A549 (cell line): ENCODE measurements at regions not wholly inside any gene's neighbourhood (a gene's known extent, or its start where the extent isn't known, plus 50 kb on each side); places are given as distances from the start of the nearest gene placed in this dataset.
A peak's percentile ranks its signal among the peaks of the same experiment; 100 is the strongest.

Source experiments
- ATAC-seq, 2 experiments: fragments of 200-7000 bp in 1 of 2; fragments of >200 bp in 1 of 2; cut with Nextera tagmentation in 1 of 2; cut with Tn5 transposase in 1 of 2; 3 replicates each; pipeline versions ENCODE4 v1.8.0 to v1.9.1; 2018 to 2020; ENCODE audit warnings: mild to moderate bottlenecking in 1 of 2, moderate library complexity in 1 of 2
- CTCF ChIA-PET: fragments of 300-600 bp; sonication (Branson Sonifier 250); formaldehyde crosslinking; extraction: SDS; loops from one replicate; lab custom pipeline; 2021; ENCODE audit warnings: antibody characterized with exemption, inconsistent platforms; lab: Yijun Ruan, JAX
- POLR2A ChIA-PET: fragments of 350-600 bp; formaldehyde crosslinking; extraction: SDS; loops from one replicate; lab custom pipeline; 2021; ENCODE audit warnings: antibody characterized with exemption, inconsistent platforms; lab: Yijun Ruan, JAX
- DNase-seq, 2 experiments: peaks; one replicate each; pipeline versions ENCODE4 v3.0.0 to v3.0.0-alpha.2; 2011 to 2016; ENCODE audit warnings: low read depth in 1 of 2, low spot score in 1 of 2
- FAIRE-seq: peaks from 2 replicates; lab custom pipeline; 2011; peaks lifted over from hg19 to GRCh38; lab: Jason Lieb, UNC
- H3K27ac ChIP-seq, 2 experiments: fragments of >200 bp; sonication (Bioruptor Twin); formaldehyde crosslinking; 3 replicates each; pipeline ENCODE4 v1.5.1; 2016 to 2017
- H3K4me1 ChIP-seq: fragments of >200 bp; sonication (Bioruptor Twin); formaldehyde crosslinking; 3 replicates; pipeline ENCODE4 v1.6.1; 2016
- H3K4me2 ChIP-seq: fragments of >200 bp; sonication (Bioruptor Twin); formaldehyde crosslinking; 3 replicates; pipeline ENCODE4 v1.6.1; 2016
- H3K4me3 ChIP-seq: fragments of >200 bp; sonication (Bioruptor Twin); formaldehyde crosslinking; 3 replicates; pipeline ENCODE4 v1.5.1; 2016
- H3K9me3 ChIP-seq: fragments of >200 bp; sonication (Bioruptor Twin); formaldehyde crosslinking; 3 replicates; pipeline ENCODE4 v1.6.1; 2016
- ELK1 ChIP-seq: fragments of 150-350 bp; IDR thresholded peaks from 2 replicates; pipeline ENCODE4 v1.6.1; 2014; ENCODE audit warnings: low read depth, mild to moderate bottlenecking, low read length
- ESRRA ChIP-seq: fragments of 150-350 bp; IDR thresholded peaks from 2 replicates; pipeline ENCODE4 v1.6.1; 2014; ENCODE audit warnings: mild to moderate bottlenecking, low read length, borderline replicate concordance
- FOSL2 ChIP-seq, 2 experiments: fragments of 450-650 bp in 1 of 2; fragments of >200 bp in 1 of 2; sonication (Bioruptor Twin) in 1 of 2; formaldehyde crosslinking; IDR thresholded peaks; 2 replicates each; pipeline versions ENCODE4 v1.5.0 to v1.6.1; 2016 to 2020; ENCODE audit warnings: mild to moderate bottlenecking in 1 of 2, moderate library complexity in 1 of 2
- FOXS1 ChIP-seq: fragments of 250-450 bp; sonication (Bioruptor Pico); IDR thresholded peaks from 2 replicates; pipeline ENCODE4 v1.5.0; 2020; ENCODE audit warnings: mild to moderate bottlenecking, moderate library complexity
- GATA3 ChIP-seq: IDR thresholded peaks from 2 replicates; pipeline ENCODE4 v1.6.1; 2012; ENCODE audit warnings: borderline replicate concordance
- HOXA7 ChIP-seq: fragments of 250-450 bp; sonication (Bioruptor Pico); IDR thresholded peaks from 2 replicates; pipeline ENCODE4 v1.5.0; 2020; ENCODE audit warnings: mild to moderate bottlenecking, moderate library complexity
- HOXB13 ChIP-seq: fragments of 250-450 bp; sonication (Bioruptor Pico); IDR thresholded peaks from 2 replicates; pipeline ENCODE4 v1.5.0; 2020; ENCODE audit warnings: low read depth, mild to moderate bottlenecking, moderate library complexity
- JUNB ChIP-seq: fragments of >200 bp; sonication (Bioruptor Twin); formaldehyde crosslinking; IDR thresholded peaks from 2 replicates; pipeline ENCODE4 v1.6.1; 2016
- NFE2L2 ChIP-seq: fragments of 150-350 bp; conservative IDR thresholded peaks from 2 replicates; pipeline ENCODE4 v1.6.1; 2014; ENCODE audit warnings: low read length
- NPAS2 ChIP-seq: fragments of 250-450 bp; sonication (Bioruptor Pico); IDR thresholded peaks from 2 replicates; pipeline ENCODE4 v1.8.0; 2022; ENCODE audit warnings: mild to moderate bottlenecking, moderate library complexity, borderline replicate concordance
- POLR2A ChIP-seq: IDR thresholded peaks from 2 replicates; pipeline ENCODE4 v1.6.1; 2012; ENCODE audit warnings: mild to moderate bottlenecking, low read length
- POLR2AphosphoS2 ChIP-seq: conservative IDR thresholded peaks from 2 replicates; pipeline ENCODE4 v1.6.1; 2012; ENCODE audit warnings: low read length, improper control_type of control experiment, inconsistent platforms
- RAD21 ChIP-seq, 2 experiments: fragments of >200 bp in 1 of 2; sonication (Bioruptor Twin) in 1 of 2; formaldehyde crosslinking in 1 of 2; IDR thresholded peaks in 1 of 2; conservative IDR thresholded peaks in 1 of 2; 2 replicates in 1 of 2; 3 replicates in 1 of 2; pipeline ENCODE4 v1.6.1; 2012 to 2018; ENCODE audit warnings: inconsistent platforms in 1 of 2
- RARB ChIP-seq: fragments of 250-450 bp; sonication (Bioruptor Pico); IDR thresholded peaks from 2 replicates; pipeline ENCODE4 v1.8.0; 2021; ENCODE audit warnings: mild to moderate bottlenecking, moderate library complexity
- RNF2 ChIP-seq: fragments of 200-600 bp; sonication (generic); IDR thresholded peaks from 2 replicates; pipeline ENCODE4 v1.6.1; 2016; ENCODE audit warnings: low read depth, mild to moderate bottlenecking, antibody characterized with exemption, moderate library complexity, borderline replicate concordance
- SREBF2 ChIP-seq: fragments of 450-650 bp; IDR thresholded peaks from 2 replicates; pipeline ENCODE4 v1.6.1; 2014; ENCODE audit warnings: mild to moderate bottlenecking, moderate library complexity
- TP53 ChIP-seq: fragments of 250-450 bp; sonication (Bioruptor Pico); IDR thresholded peaks from 2 replicates; pipeline ENCODE4 v1.5.0; 2021; ENCODE audit warnings: mild to moderate bottlenecking, moderate library complexity
- ZC3H11A ChIP-seq: fragments of 450-650 bp; IDR thresholded peaks from 2 replicates; pipeline ENCODE4 v1.6.1; 2014; ENCODE audit warnings: antibody characterized with exemption, mild to moderate bottlenecking
- ZFP36 ChIP-seq: fragments of 450-650 bp; IDR thresholded peaks from 2 replicates; pipeline ENCODE4 v1.6.1; 2014; ENCODE audit warnings: borderline replicate concordance; ENCODE audit not compliant: partially characterized antibody
- ZNF302 ChIP-seq: fragments of 250-450 bp; sonication (Bioruptor Pico); IDR thresholded peaks from 2 replicates; pipeline ENCODE4 v1.9.0; 2021; ENCODE audit warnings: inconsistent platforms, mild to moderate bottlenecking, moderate library complexity
- ZSCAN20 ChIP-seq: fragments of 250-450 bp; sonication (Bioruptor Pico); IDR thresholded peaks from 2 replicates; pipeline ENCODE4 v1.8.0; 2022; ENCODE audit warnings: mild to moderate bottlenecking, moderate library complexity
- WGBS: methylation state at CpG from one replicate; pipeline ENCODE4 v1.1.6; 2017; ENCODE audit errors: missing lambda C conversion rate; 5-methylcytosine and 5-hydroxymethylcytosine counted together
- TF ChIP-seq, protein P1 (sequence below): IDR thresholded peaks from 2 replicates; pipeline ENCODE4 v1.6.1; 2012
- TF ChIP-seq, protein P2 (sequence below): IDR thresholded peaks from 2 replicates; pipeline ENCODE4 v1.6.1; 2012
- TF ChIP-seq, protein P3 (sequence below): IDR thresholded peaks from 2 replicates; pipeline ENCODE4 v1.6.1; 2012; ENCODE audit warnings: low read depth, borderline replicate concordance
- TF ChIP-seq, protein P4 (sequence below): fragments of >200 bp; sonication (Bioruptor Twin); formaldehyde crosslinking; IDR thresholded peaks from 3 replicates; pipeline ENCODE4 v1.6.1; 2016

- POLR2A ChIA-PET, result no interaction called here
- WGBS, result 77% methylated on average over 5 of the region's 5 CpGs
- TF ChIP-seq RARB (no peak), ELK1 (no peak), NFE2L2 (no peak), ZFP36 (no peak), ESRRA (no peak), ZNF302 (CRISPR knock-in tag) (no peak), HOXB13 (no peak), FOXS1 (CRISPR knock-in tag) (no peak), RNF2 (no peak), RAD21 (conservative IDR thresholded peaks at IDR 0.05 in 1 of 2, IDR thresholded peaks at IDR 0.05 in 1 of 2) (no peak), HOXA7 (CRISPR knock-in tag) (no peak), POLR2AphosphoS2 (no peak)
- TF ChIP-seq, protein P1, sequence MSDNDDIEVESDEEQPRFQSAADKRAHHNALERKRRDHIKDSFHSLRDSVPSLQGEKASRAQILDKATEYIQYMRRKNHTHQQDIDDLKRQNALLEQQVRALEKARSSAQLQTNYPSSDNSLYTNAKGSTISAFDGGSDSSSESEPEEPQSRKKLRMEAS, result no peak
- TF ChIP-seq, protein P2, sequence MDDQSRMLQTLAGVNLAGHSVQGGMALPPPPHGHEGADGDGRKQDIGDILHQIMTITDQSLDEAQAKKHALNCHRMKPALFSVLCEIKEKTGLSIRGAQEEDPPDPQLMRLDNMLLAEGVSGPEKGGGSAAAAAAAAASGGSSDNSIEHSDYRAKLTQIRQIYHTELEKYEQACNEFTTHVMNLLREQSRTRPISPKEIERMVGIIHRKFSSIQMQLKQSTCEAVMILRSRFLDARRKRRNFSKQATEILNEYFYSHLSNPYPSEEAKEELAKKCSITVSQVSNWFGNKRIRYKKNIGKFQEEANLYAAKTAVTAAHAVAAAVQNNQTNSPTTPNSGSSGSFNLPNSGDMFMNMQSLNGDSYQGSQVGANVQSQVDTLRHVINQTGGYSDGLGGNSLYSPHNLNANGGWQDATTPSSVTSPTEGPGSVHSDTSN, result no peak
- TF ChIP-seq, protein P3, sequence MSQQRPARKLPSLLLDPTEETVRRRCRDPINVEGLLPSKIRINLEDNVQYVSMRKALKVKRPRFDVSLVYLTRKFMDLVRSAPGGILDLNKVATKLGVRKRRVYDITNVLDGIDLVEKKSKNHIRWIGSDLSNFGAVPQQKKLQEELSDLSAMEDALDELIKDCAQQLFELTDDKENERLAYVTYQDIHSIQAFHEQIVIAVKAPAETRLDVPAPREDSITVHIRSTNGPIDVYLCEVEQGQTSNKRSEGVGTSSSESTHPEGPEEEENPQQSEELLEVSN, result no peak
- no peak overlapping the region for H3K4me2 ChIP-seq
- CTCF ChIA-PET, result interaction anchor here (1.2 to 1.5 kb wide), 2 partner anchors 12 to 254 kb away, joined by 3 to 4 read pairs; no protein-coding TSS in a partner anchor
- ATAC-seq (no peak), FAIRE-seq (no peak), DNase-seq (no peak)
- no peak overlapping the region for H3K27ac ChIP-seq
- H3K4me1 ChIP-seq, result 0 out of 3 replicates have a peak, but pooled peaks cover 7% of the 10 kb centered on the region
- no peaks in the 10 kb centered on the region for H3K9me3 ChIP-seq
- no peak overlapping the region for H3K4me3 ChIP-seq
These were observed 276.4 kb upstream of the JAG1 start for GRCh38 chr20:10949930-10950783.

- Histone ChIP-seq H3K4me1 (0 out of 3 replicates have a peak, but pooled peaks cover 7% of the 10 kb centered on the region), H3K4me2 (no peak overlapping the region), H3K4me3 (no peak overlapping the region), H3K27ac (0 out of 6 replicates have a peak overlapping the region, but pooled peaks of 1 of the 2 experiments have one; percentile 9), H3K9me3 (no peaks in the 10 kb centered on the region)
- FAIRE-seq, result no peak
- ATAC-seq, result no peak
- ChIA-PET CTCF (no interaction called here), POLR2A (no interaction called here)
- DNase-seq, result no peak
- TF ChIP-seq ZC3H11A (no peak), ZSCAN20 (CRISPR knock-in tag) (no peak), GATA3 (no peak), FOSL2 (IDR thresholded peaks at IDR 0.05) (no peak), FOSL2 (CRISPR knock-in tag; IDR thresholded peaks at IDR 0.05) (no peak), NFE2L2 (no peak), JUNB (no peak), SREBF2 (no peak), TP53 (no peak), NPAS2 (CRISPR knock-in tag) (no peak), POLR2AphosphoS2 (no peak), HOXB13 (no peak), POLR2A (no peak), ESRRA (no peak), RNF2 (no peak), RARB (no peak)
- TF ChIP-seq, protein P4, sequence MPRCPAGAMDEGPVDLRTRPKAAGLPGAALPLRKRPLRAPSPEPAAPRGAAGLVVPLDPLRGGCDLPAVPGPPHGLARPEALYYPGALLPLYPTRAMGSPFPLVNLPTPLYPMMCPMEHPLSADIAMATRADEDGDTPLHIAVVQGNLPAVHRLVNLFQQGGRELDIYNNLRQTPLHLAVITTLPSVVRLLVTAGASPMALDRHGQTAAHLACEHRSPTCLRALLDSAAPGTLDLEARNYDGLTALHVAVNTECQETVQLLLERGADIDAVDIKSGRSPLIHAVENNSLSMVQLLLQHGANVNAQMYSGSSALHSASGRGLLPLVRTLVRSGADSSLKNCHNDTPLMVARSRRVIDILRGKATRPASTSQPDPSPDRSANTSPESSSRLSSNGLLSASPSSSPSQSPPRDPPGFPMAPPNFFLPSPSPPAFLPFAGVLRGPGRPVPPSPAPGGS, result no peak
- TF ChIP-seq, protein P1, result no peak
- TF ChIP-seq, all 56 proteins: peak for 0
- 32% methylated on average over 2 of the region's 2 CpGs for WGBS
These were observed 277.4 kb upstream of the JAG1 start for GRCh38 chr20:10951216-10951615.
